ENCODE measurements at regions not wholly inside any gene's neighbourhood (a gene's known extent, or its start where the extent isn't known, plus 50 kb on each side); places are given as distances from the start of the nearest gene placed in this dataset.

DNA sequence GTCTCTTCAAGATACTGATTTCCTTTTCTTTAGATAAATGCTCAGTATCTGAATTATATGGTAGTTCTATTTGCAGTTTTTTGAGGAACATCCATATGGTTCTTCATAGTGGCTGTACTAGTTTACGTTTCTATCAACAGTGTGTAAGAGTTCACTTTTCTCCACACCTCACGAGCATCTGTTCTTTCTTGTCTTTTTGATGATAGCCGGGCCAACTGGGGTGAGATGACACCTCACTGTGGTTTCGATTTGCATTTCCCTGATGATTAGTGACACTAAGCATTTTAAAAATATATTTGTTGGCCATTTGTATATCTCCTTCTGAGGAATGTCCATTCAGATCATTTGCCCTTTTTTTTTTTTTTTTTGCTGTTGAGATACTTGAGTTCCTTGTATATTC, 458.8 kb downstream of the SETBP1 start:
- Histone ChIP-seq H3K4me3 (no peak overlapping the region), H3K27ac (no peak overlapping the region)
- DNase-seq (ENCODE audit: low spot score): no peak
- TF ChIP-seq, protein P1, sequence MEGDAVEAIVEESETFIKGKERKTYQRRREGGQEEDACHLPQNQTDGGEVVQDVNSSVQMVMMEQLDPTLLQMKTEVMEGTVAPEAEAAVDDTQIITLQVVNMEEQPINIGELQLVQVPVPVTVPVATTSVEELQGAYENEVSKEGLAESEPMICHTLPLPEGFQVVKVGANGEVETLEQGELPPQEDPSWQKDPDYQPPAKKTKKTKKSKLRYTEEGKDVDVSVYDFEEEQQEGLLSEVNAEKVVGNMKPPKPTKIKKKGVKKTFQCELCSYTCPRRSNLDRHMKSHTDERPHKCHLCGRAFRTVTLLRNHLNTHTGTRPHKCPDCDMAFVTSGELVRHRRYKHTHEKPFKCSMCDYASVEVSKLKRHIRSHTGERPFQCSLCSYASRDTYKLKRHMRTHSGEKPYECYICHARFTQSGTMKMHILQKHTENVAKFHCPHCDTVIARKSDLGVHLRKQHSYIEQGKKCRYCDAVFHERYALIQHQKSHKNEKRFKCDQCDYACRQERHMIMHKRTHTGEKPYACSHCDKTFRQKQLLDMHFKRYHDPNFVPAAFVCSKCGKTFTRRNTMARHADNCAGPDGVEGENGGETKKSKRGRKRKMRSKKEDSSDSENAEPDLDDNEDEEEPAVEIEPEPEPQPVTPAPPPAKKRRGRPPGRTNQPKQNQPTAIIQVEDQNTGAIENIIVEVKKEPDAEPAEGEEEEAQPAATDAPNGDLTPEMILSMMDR (IDR thresholded peaks at IDR 0.05): no peak

- TF ChIP-seq, protein P1 (IDR thresholded peaks at IDR 0.05): no peak
- H3K27ac ChIP-seq: no peak overlapping the region
- H3K4me3 ChIP-seq: no peak overlapping the region
- DNase-seq (ENCODE audit: low spot score): no peak
Measured at GRCh38 chr18:45142868-45143267, 462.2 kb downstream of the SETBP1 start.

DNA sequence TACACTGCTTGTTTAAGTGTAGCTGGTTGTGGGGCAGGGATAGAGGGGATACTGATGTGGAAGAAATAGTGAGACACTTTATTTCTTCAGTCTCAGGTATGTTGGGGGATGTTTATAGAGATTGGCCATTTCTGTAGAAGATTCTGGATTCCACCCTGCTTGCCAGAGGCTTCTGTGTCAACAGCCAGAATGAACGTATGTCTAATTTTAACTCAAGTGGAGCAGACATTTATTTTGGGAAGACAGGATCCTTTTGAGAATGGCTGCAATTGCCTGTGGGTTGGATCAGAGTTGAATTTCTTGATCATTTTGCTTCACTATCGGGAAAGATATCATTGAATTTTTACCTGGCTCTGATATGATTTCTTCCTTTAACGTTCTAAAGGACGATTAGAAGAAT, 465.6 kb upstream of the SLC14A2 start:
- Histone ChIP-seq H3K27ac (no peak overlapping the region), H3K4me3 (no peak overlapping the region)
- TF ChIP-seq, protein P1 (IDR thresholded peaks at IDR 0.05): no peak
- no peak for DNase-seq (ENCODE audit: low spot score)

DNA sequence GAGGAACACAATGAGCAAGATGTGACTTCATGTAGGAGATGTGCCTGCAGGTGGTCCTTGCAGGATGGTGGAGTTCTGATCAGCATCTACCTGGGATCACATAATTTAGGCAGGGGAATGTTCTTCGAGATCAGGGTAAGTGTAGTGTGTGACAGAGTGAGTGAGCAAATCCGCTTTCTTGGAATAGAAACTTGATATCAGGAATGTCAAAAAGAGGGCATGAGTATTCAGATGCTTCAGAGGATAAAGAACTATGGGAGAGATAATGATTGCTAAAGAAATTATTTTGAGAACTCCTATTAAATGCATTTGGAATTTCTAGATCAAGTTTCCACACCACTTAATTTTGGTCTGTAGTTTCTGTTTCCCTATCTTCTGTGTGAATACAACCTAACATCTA, 463.6 kb upstream of the SLC14A2 start:
- TF ChIP-seq, protein P1 (IDR thresholded peaks at IDR 0.05): no peak
- Histone ChIP-seq H3K4me3 (no peak overlapping the region), H3K27ac (no peak overlapping the region)
- no peak for DNase-seq (ENCODE audit: low spot score)

DNA sequence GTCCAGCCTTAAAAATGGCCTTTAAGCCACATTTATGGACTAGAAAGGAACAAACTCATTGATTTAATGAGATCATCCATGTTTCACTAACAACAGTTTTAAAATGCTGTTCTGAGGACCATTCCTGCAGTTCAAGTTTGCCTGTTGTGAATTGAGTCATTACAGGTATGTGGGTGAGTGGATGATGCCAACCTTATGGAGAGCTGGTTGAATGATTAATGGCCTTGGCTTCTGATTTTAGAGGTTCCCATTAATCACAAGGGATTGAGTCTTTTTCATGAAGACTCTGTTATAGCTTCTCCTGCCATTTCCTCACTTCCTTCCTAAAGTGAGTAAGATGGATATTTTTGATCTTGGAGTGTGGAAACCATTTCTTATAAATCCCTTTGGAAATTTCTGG, 459.8 kb upstream of the SLC14A2 start:
- no peak overlapping the region for H3K27ac ChIP-seq
- no peak overlapping the region for H3K4me3 ChIP-seq
- DNase-seq (ENCODE audit: low spot score): no peak
- TF ChIP-seq, protein P1 (IDR thresholded peaks at IDR 0.05): no peak

DNA sequence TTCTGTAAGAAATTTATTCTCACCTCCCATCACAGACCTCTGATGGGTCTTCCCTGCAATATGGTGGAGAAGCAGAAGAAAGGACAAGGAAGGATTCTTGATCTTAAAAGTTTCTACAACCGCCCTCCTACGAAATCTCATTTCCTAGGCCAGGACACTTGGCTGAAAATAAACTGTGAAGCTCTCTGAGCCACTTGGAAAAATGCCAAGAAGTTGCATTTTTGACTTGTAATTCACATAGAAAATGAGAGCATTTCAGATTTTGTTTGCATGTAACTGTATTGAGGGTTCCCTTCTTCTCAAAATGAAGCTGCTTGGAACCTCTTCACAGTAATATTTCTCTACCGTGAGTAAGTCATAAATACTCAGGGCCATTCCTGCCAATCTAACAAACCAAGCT, 458.3 kb upstream of the SLC14A2 start:
- DNase-seq (ENCODE audit: low spot score): no peak
- Histone ChIP-seq H3K4me3 (no peak overlapping the region), H3K27ac (no peak overlapping the region)
- TF ChIP-seq, protein P1 (IDR thresholded peaks at IDR 0.05): no peak

GRCh38 chr18:45157576-45157975, 457.7 kb upstream of the SLC14A2 start:
- TF ChIP-seq, protein P1 (IDR thresholded peaks at IDR 0.05): no peak
- H3K4me3 ChIP-seq: no peak overlapping the region
- DNase-seq (ENCODE audit: low spot score): no peak
- H3K27ac ChIP-seq: no peak overlapping the region
